CD14-positive monocyte (primary cell): ENCODE measurements at regions not wholly inside any gene's neighbourhood (a gene's known extent, or its start where the extent isn't known, plus 50 kb on each side); places are given as distances from the start of the nearest gene placed in this dataset.

Experiments
- DNase-seq, 3 donors: peaks; one replicate each; pipeline ENCODE4 v3.0.0-alpha.2; 2011 to 2022
- H2AFZ ChIP-seq: 2 replicates; pipeline ENCODE4 v1.6.0; 2012; ENCODE audit warnings: mild to moderate bottlenecking, low read depth, low read length, inconsistent platforms; ENCODE audit not compliant: insufficient read depth, poor library complexity, severe bottlenecking
- H3K27ac ChIP-seq, 2 donors: 1 replicate in 1 of 2; 2 replicates in 1 of 2; pipeline ENCODE4 v1.5.1; 2012 to 2013; ENCODE audit warnings: low read length in 2 of 2, control low read depth in 1 of 2, inconsistent platforms in 1 of 2, low read depth in 1 of 2, mild to moderate bottlenecking in 1 of 2
- H3K27me3 ChIP-seq, 2 donors: one replicate each; pipeline versions ENCODE4 v1.6.0 to v1.6.1; 2011 to 2013; ENCODE audit warnings: low read length in 2 of 2; ENCODE audit not compliant: control insufficient read depth in 2 of 2, insufficient read depth in 2 of 2
- H3K36me3 ChIP-seq, 2 donors: replicated peaks in 1 of 2; 1 replicate in 1 of 2; 2 replicates in 1 of 2; pipeline versions ENCODE4 v1.5.1 to v1.6.1; 2012 to 2013; ENCODE audit warnings: low read length in 2 of 2, control low read depth in 1 of 2, inconsistent platforms in 1 of 2, mild to moderate bottlenecking in 1 of 2; ENCODE audit not compliant: insufficient read depth in 2 of 2, control insufficient read depth in 1 of 2
- H3K4me1 ChIP-seq, 2 donors: 1 replicate in 1 of 2; 2 replicates in 1 of 2; pipeline versions ENCODE4 v1.5.1 to v1.6.1; 2012 to 2013; ENCODE audit warnings: low read length in 2 of 2, control low read depth in 1 of 2, inconsistent platforms in 1 of 2, mild to moderate bottlenecking in 1 of 2, moderate library complexity in 1 of 2; ENCODE audit not compliant: insufficient read depth in 2 of 2, control insufficient read depth in 1 of 2
- H3K4me2 ChIP-seq: replicated peaks from 2 replicates; pipeline ENCODE3; 2012; ENCODE audit warnings: low read length, moderate library complexity, mild to moderate bottlenecking; ENCODE audit not compliant: poor library complexity, severe bottlenecking; ENCODE audit errors: extremely low read depth
- H3K4me3 ChIP-seq, 3 experiments: fragments of 200-600 bp in 1 of 3; sonication (generic) in 1 of 3; replicated peaks in 1 of 3; 1 replicate in 2 of 3; 2 replicates in 1 of 3; pipeline ENCODE4 v1.5.1; 2011 to 2013; ENCODE audit warnings: low read length in 3 of 3, mild to moderate bottlenecking in 3 of 3, control low read depth in 2 of 3, low read depth in 2 of 3, inconsistent platforms in 1 of 3, moderate library complexity in 1 of 3
- H3K79me2 ChIP-seq: 2 replicates; pipeline ENCODE4 v1.6.0; 2012; ENCODE audit warnings: mild to moderate bottlenecking, control low read depth, inconsistent platforms, low read length, moderate library complexity; ENCODE audit not compliant: insufficient read depth
- H3K9ac ChIP-seq: 2 replicates; pipeline ENCODE4 v1.6.0; 2017; ENCODE audit warnings: low read length, mild to moderate bottlenecking; ENCODE audit not compliant: insufficient read depth, poor library complexity, severe bottlenecking
- H3K9me3 ChIP-seq, 2 donors: replicated peaks in 1 of 2; 1 replicate in 1 of 2; 2 replicates in 1 of 2; pipeline versions ENCODE4 v1.5.1 to v1.6.1; 2012 to 2013; ENCODE audit warnings: low read length in 2 of 2, control low read depth in 1 of 2; ENCODE audit not compliant: control insufficient read depth in 1 of 2, insufficient read depth in 1 of 2
- H4K20me1 ChIP-seq: 2 replicates; pipeline ENCODE4 v1.6.0; 2012; ENCODE audit warnings: mild to moderate bottlenecking, low read length, control low read depth, moderate library complexity; ENCODE audit not compliant: insufficient read depth
- H3K27ac Mint-ChIP-seq, 7 donors: one replicate each; pipeline ENCODE4 v1.8.0; 2020; ENCODE audit warnings: mild to moderate bottlenecking in 7 of 7, mixed read lengths in 7 of 7, moderate library complexity in 6 of 7, inconsistent platforms in 2 of 7
- H3K27me3 Mint-ChIP-seq, 3 donors: one replicate each; pipeline ENCODE4 v1.8.0; 2021 to 2022; ENCODE audit warnings: low read depth in 3 of 3, mild to moderate bottlenecking in 3 of 3, mixed read lengths in 3 of 3, moderate library complexity in 3 of 3, inconsistent platforms in 1 of 3
- H3K36me3 Mint-ChIP-seq, 2 donors: one replicate each; pipeline ENCODE4 v1.8.0; 2020; ENCODE audit warnings: mixed read lengths in 2 of 2, inconsistent platforms in 1 of 2, mild to moderate bottlenecking in 1 of 2
- H3K4me1 Mint-ChIP-seq: one replicate; pipeline ENCODE4 v1.8.0; 2020; ENCODE audit warnings: mild to moderate bottlenecking, mixed read lengths
- H3K4me3 Mint-ChIP-seq, 2 donors: one replicate each; pipeline ENCODE4 v1.8.0; 2020; ENCODE audit warnings: mild to moderate bottlenecking in 2 of 2, mixed read lengths in 2 of 2, moderate library complexity in 1 of 2
- H3K9me3 Mint-ChIP-seq, 7 donors: one replicate each; pipeline ENCODE4 v1.8.0; 2020 to 2022; ENCODE audit warnings: mixed read lengths in 7 of 7, mild to moderate bottlenecking in 6 of 7, moderate library complexity in 6 of 7, inconsistent platforms in 2 of 7
- CTCF ChIP-seq: fragments of 200-600 bp; IDR thresholded peaks from one replicate; pipeline ENCODE4 v1.8.0; 2022; ENCODE audit warnings: antibody characterized with exemption, mild to moderate bottlenecking
- WGBS: methylation state at CpG from one replicate; pipeline ENCODE4 v1.1.5; 2013; ENCODE audit warnings: missing lambda C conversion rate; ENCODE audit not compliant: insufficient coverage; 5-methylcytosine and 5-hydroxymethylcytosine counted together
- intact Hi-C, 2 donors: fragments of 100-400 bp; cut with micrococcal nuclease; formaldehyde crosslinking; loops; one replicate each; pipeline versions ENCODE4 v1.15.0 to v1.15.1; 2023

- H3K36me3 ChIP-seq = no peaks in the 10 kb centered on the region
- Mint-ChIP-seq H3K27ac (no peak overlapping the region), H3K4me1 (peaks cover 19% of the 10 kb centered on the region), H3K36me3 (no peaks in the 10 kb centered on the region), H3K27me3 (peaks cover 0 to 7% (median 6%) of the 10 kb centered on the region in 3 donors), H3K9me3 (peaks cover 6 to 17% (median 9%) of the 10 kb centered on the region in 7 donors), H3K4me3 (no peak overlapping the region)
- H3K27me3 ChIP-seq = no peaks in the 10 kb centered on the region
- H2AFZ ChIP-seq = no peak overlapping the region
- no peaks in the 10 kb centered on the region for H3K79me2 ChIP-seq
- peaks cover 5 to 14% of the 10 kb centered on the region in 2 donors for H3K4me1 ChIP-seq
- no peak overlapping the region for H3K9ac ChIP-seq
- intact Hi-C loops = no loop called here
- 88% methylated on average over 7 of the region's 7 CpGs for WGBS
- H3K4me2 ChIP-seq = no peak overlapping the region
- no peak for DNase-seq
- no peak overlapping the region for H3K27ac ChIP-seq
- no peaks in the 10 kb centered on the region for H4K20me1 ChIP-seq
- H3K9me3 ChIP-seq = peaks cover 11 to 15% of the 10 kb centered on the region in 2 donors
- H3K4me3 ChIP-seq = no peak overlapping the region
- no peak for TF ChIP-seq CTCF
Observed at GRCh38 chr10:21031232-21031795, 134.2 kb upstream of the NEBL start.

- no peak overlapping the region for H3K9ac ChIP-seq
- peak overlapping the region; percentile 70 to 74 for H3K4me3 Mint-ChIP-seq
- no peaks in the 10 kb centered on the region for H3K27me3 ChIP-seq
- peak overlapping the region in 2 of 3 experiments; percentile 13 to 31 for H3K4me3 ChIP-seq
- H3K4me1 Mint-ChIP-seq = peaks cover 19% of the 10 kb centered on the region
- intact Hi-C loops = no loop called here
- H3K9me3 ChIP-seq = peaks cover 11 to 15% of the 10 kb centered on the region in 2 donors
- H3K9me3 Mint-ChIP-seq = peaks cover 6 to 16% (median 9%) of the 10 kb centered on the region in 7 donors
- peak; percentile 36 to 60 (median 57) for DNase-seq
- H3K79me2 ChIP-seq = no peaks in the 10 kb centered on the region
- no peaks in the 10 kb centered on the region for H3K36me3 ChIP-seq
- peak overlapping the region; percentile 49 to 89 (median 83) for H3K27ac Mint-ChIP-seq
- H3K27ac ChIP-seq = peak overlapping the region; percentile 26 to 39
- H3K4me2 ChIP-seq = peak overlapping the region; percentile 15
- TF ChIP-seq CTCF = no peak
- H3K36me3 Mint-ChIP-seq = no peaks in the 10 kb centered on the region
- H3K4me1 ChIP-seq = peaks cover 5 to 14% of the 10 kb centered on the region in 2 donors
- H4K20me1 ChIP-seq = no peaks in the 10 kb centered on the region
- peaks cover 0 to 5% (median 4%) of the 10 kb centered on the region in 3 donors for H3K27me3 Mint-ChIP-seq
- 23% methylated on average over 8 of the region's 10 CpGs for WGBS
- no peak overlapping the region for H2AFZ ChIP-seq
Observed at GRCh38 chr10:21030091-21030490, 133.0 kb upstream of the NEBL start.
